HG02623 (cell line): ENCODE measurements at regions not wholly inside any gene's neighbourhood (a gene's known extent, or its start where the extent isn't known, plus 50 kb on each side); places are given as distances from the start of the nearest gene placed in this dataset.
"Not testable (repeated sequence)": the region's sequence is repeated elsewhere in the genome, so short reads cannot be mapped to it uniquely, and the experiment has no call there.

Experiments
- ATAC-seq: cut with Tn5 transposase; IDR thresholded peaks from one replicate; pipeline ENCODE4 v1.9.1; 2021; ENCODE audit warnings: moderate library complexity; ENCODE audit not compliant: unreplicated experiment

DNA sequence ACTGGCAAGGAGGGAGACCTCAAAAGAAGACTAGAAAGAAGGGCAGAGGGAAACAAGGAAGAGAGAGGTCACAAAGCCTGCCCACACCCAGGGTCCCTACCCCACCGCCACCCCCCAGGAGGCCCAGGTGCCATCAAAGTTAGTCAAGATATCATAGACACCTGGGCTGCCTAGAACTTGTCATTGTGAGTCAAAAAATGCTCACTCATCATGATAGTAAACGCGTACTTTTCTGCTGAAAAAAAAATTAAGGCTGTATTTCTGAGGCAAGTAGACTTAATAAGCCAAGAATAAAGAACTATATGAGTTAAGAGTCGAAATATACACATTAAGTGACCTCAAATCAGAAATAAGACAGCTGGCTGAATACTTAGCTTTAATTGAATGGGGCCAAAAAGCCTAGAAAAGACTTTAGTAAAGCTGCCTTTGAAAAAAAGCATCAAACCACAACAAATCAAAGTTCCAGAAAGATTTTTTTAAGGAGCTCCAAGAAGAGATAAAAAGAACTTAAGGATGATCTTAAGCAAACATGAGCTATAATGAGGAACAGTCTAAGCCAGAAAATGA is 415.5 kb upstream of the PPP2R3A start:
- no peak for ATAC-seq

DNA sequence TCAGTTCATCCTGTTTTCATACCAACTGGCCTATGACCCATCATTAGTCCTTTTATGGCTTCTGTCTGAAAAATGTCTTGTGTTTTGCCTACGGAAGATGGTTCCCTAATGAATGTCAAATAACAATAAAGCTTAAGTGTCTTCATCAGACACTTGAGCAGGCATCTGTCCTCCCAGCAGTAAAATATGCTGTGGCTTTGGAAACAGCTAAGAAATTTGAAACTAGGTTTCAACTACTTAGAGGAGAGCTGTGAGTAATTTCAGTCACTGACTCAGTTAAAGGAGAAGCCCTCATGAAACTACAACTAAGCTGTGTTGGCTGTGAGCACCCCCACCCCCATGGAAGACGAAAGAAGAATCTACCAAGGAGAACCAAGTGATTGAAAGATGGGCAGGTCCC is 409.4 kb upstream of the PPP2R3A start:
- ATAC-seq, result no peak

GRCh38 chr3:135558150-135558783 is 407.3 kb upstream of the PPP2R3A start:
- ATAC-seq, result no peak

DNA sequence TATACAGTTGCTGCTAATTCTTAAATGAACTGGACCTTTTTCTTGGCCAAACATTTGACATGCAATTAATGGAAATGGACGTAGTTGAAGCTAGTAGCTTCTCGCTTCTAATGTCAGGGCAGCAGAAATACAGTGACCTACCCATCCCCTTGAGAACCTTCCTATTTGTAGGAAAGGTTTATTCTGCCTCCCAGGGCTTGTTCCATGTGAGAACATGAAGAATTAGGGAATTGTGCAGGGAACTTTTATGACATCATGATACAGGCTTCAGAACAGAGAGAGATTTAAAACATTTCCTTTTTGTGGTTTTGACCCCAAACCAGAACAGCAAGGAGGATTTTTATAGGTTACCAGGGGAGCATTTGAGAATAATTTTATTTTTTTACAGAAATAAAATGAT is 406.6 kb upstream of the PPP2R3A start:
- no peak for ATAC-seq

DNA sequence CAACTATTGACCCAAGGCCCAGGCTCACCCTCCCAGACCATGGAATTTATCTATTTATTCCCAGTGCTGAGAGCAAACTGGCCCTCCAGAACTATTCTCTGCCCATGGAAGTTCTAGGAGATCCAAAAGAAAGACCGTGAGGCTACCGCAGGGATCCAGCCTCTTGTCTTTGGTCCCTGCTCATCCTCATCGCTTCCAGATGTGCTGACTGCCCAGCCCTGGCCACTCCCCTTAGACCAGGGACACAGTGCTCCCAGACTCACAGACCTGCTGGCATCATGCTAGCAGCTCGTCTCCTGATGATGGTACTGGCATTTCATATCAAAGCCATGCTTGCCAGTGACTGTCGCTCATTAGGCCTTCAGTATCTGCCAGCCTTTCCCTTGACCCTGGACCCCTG is 405.7 kb upstream of the PPP2R3A start:
- ATAC-seq, result no peak

DNA sequence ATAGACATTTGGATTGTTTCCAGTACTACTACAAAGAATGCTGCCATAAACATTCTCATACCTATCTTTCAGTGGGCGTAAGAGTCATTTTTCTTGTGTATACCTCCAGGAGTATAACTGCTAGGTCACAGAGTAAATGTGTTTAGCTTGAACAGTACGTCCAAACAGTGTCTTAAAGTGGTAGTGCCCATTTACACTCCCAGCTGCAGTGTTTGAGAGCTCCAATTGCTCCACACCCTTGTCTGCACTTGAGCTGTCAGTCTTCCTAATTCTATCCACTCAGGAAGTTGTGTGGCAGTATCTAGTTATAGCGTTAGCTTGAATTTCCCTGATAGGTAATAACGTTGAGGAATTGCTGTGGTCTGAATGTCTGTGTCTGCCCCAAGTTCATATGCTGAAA is 404.7 kb upstream of the PPP2R3A start:
- ATAC-seq, result no peak

DNA sequence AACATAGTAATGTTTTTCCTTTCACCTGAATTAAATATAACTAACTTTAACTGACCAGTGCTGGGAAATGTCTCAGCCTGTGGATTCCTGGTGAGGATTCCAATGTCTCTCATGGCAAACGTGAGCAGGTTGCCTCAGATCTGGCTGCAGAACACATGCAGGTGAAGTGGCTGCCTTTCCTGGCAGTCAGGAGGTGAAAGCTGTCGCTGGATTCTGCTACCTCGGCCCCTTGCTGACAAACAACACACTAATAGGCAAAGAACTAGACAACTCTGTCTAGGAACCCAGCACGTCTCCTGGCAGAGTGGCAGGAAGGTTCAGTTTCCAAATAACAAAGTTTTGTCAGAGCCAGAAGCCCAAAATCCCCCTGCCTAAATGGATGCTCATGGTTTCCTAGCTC is 400.8 kb upstream of the PPP2R3A start:
- ATAC-seq, result no peak

- ATAC-seq, result no peak
These were observed 400.0 kb upstream of the PPP2R3A start for GRCh38 chr3:135565546-135565945.

- ATAC-seq, result no peak
These were observed 398.3 kb upstream of the PPP2R3A start for GRCh38 chr3:135567223-135567622.

DNA sequence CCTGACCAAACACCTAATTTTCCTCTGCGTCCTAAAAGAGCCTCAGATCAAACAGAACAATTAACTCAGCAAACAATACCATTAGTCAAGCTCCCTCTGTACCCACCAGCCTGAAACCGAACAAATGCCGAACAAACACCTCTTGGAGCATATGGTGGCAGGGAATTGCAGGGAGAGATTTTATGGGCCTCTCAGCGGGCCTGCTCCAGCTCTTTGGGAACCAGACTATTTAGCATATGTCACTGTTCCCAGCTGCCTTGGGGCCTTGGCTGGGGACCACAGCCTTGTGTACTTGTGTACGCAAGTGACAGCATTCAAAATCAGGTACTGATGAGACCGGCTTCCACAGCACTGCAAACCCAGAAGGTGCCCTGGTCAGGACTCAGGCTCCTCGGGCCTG is 388.8 kb upstream of the PPP2R3A start:
- ATAC-seq, result no peak

GRCh38 chr3:135581806-135582205 is 383.7 kb upstream of the PPP2R3A start:
- ATAC-seq, result no peak

DNA sequence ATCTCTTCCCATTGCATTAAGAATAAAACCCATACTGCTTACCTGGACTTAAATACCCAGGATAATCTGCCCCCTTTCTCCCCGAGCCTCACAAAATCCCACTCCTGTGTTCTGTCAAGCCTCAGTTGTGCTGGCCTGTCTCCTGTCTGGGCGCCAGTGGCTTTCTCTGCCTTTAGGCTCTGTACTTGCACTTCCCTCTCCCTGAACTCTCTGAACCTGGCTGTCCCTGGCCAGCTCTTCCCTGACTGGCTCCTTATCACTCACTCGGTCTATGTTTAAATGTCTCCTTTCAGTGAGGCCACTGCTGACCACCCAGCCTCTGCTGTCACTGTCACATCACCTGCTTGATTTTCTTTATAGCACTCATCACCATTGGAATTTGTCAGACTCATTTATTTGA is 382.7 kb upstream of the PPP2R3A start:
- ATAC-seq, result no peak

DNA sequence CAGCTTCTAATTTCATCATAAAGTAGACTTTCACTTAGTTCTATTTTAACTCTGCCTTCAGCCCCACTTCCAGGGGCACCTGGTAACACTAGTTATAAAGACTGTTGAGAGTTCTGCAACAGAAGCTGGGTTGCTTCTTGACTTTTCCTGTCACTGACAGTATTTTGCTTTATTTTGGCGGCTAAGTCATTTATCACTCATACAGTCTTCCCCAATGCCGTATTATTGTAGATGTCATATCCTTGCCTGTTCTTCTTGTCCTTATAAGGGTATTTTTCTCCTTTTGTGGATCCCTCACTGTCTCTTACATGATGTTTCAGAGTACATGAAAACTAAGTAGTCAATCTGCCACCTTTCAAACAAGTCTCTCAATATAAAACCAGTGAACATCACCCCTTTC is 369.0 kb upstream of the PPP2R3A start:
- ATAC-seq, result no peak

DNA sequence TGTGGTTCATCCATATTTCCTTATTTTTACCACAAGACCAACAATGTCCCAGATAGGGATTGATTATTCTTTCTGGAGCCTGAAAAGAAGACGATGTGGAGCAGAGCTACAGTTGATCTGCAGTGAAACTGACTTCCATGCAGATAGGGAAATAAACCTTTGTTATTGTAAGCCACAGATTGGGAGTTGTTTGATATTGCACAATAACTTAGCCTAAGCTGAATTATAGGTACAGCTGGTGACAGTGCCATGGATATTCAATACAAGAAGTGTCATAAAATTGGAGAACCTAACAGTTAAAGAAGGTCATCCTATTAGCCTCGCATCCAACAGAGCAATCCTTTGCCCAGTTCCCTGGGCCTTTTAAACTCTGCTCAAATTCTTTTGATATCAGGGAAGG is 367.7 kb upstream of the PPP2R3A start:
- no peak for ATAC-seq

- no peak for ATAC-seq
These were observed 366.9 kb upstream of the PPP2R3A start for GRCh38 chr3:135598597-135598996.

DNA sequence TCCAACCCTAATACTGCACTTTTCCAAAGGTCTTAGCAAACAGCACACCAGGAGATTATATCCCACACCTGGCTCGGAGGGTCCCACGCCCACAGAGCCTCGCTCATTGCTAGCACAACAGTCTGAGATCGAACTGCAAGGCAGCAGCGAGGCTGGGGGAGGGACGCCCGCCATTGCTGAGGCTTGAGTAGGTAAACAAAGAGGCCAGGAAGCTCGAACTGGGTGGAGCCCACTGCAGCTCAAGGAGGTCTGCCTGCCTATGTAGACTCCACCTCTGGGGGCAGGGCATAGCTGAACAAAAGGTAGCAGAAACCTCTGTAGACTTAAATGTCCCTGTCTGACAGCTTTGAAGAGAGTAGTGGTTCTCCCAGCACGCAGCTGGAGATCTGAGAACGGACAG is 361.0 kb upstream of the PPP2R3A start:
- ATAC-seq, result not testable (repeated sequence)

- ATAC-seq, result no peak
These were observed 347.4 kb upstream of the PPP2R3A start for GRCh38 chr3:135618123-135618522.

GRCh38 chr3:135621184-135621920 is 344.2 kb upstream of the PPP2R3A start:
- no peak for ATAC-seq

GRCh38 chr3:135622215-135622614 is 343.3 kb upstream of the PPP2R3A start:
- ATAC-seq, result no peak

GRCh38 chr3:135622656-135623055 is 342.9 kb upstream of the PPP2R3A start:
- no peak for ATAC-seq

- no peak for ATAC-seq
These were observed 342.0 kb upstream of the PPP2R3A start for GRCh38 chr3:135623558-135623957.

DNA sequence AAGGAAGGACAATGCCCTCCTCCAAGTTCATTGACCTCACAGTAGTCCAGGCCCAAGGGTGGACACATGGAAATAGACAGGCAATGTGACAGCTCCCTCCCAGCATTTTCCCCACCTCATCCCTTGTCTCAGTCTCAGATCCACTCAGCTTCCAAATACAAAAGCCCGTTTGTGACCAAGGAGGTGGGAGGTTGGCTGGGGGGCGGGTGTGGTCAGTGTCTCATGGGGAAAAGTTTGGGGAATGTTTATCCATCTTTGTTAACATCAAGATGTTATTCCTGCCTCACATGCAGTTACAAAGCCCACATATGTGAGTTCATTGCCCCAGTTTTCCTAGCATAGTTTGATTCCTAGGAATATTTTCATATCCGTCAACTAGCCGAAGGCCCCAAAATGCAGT is 338.5 kb upstream of the PPP2R3A start:
- ATAC-seq, result no peak
